Inferior parietal cortex (tissue), 1 donor: ENCODE measurements at regions not wholly inside any gene's neighbourhood (a gene's known extent, or its start where the extent isn't known, plus 50 kb on each side); places are given as distances from the start of the nearest gene placed in this dataset.

ENCODE experiments used
- DNase-seq: peaks from one replicate; pipeline ENCODE4 v3.0.0-alpha.2; 2016; ENCODE audit errors: extremely low spot score

- DNase-seq: no peak
Measured at GRCh38 chr3:99542767-99543518, 95.5 kb upstream of the COL8A1 start.

GRCh38 chr3:99541181-99541580 is 97.2 kb upstream of the COL8A1 start:
- DNase-seq: no peak

- DNase-seq: no peak
Measured at GRCh38 chr3:99537416-99537815, 101.0 kb upstream of the COL8A1 start.

GRCh38 chr3:99536555-99537314 is 101.7 kb upstream of the COL8A1 start:
- no peak for DNase-seq

- no peak for DNase-seq
Measured at GRCh38 chr3:99534951-99535704, 103.3 kb upstream of the COL8A1 start.

GRCh38 chr3:99532246-99532645 is 106.1 kb upstream of the COL8A1 start:
- peak; percentile 29 for DNase-seq

- DNase-seq: no peak
Measured at GRCh38 chr3:99529265-99529664, 109.1 kb upstream of the COL8A1 start.

- DNase-seq: no peak
Measured at GRCh38 chr3:99526921-99527320, 111.5 kb upstream of the COL8A1 start.

GRCh38 chr3:99524559-99524958 is 113.8 kb upstream of the COL8A1 start:
- DNase-seq: no peak

GRCh38 chr3:99523431-99524127 is 114.8 kb upstream of the COL8A1 start:
- DNase-seq: no peak

- DNase-seq: no peak
Measured at GRCh38 chr3:99522147-99522546, 116.2 kb upstream of the COL8A1 start.

GRCh38 chr3:99521551-99521950 is 116.8 kb upstream of the COL8A1 start:
- no peak for DNase-seq

GRCh38 chr3:99520513-99520912 is 117.9 kb upstream of the COL8A1 start:
- no peak for DNase-seq

- no peak for DNase-seq
Measured at GRCh38 chr3:99516936-99517335, 121.5 kb upstream of the COL8A1 start.

- DNase-seq: no peak
Measured at GRCh38 chr3:99515891-99516290, 122.5 kb upstream of the COL8A1 start.

- no peak for DNase-seq
Measured at GRCh38 chr3:99509224-99509623, 129.2 kb upstream of the COL8A1 start.

GRCh38 chr3:99508191-99508590 is 130.2 kb upstream of the COL8A1 start:
- no peak for DNase-seq

GRCh38 chr3:99505646-99506269 is 132.6 kb upstream of the COL8A1 start:
- no peak for DNase-seq

- DNase-seq: no peak
Measured at GRCh38 chr3:99505200-99505599, 133.2 kb upstream of the COL8A1 start.

- no peak for DNase-seq
Measured at GRCh38 chr3:99504258-99504657, 134.1 kb upstream of the COL8A1 start.

- DNase-seq: no peak
Measured at GRCh38 chr3:99503350-99503749, 135.0 kb upstream of the COL8A1 start.
